Transverse colon (tissue), 4 donors: ENCODE measurements at regions not wholly inside any gene's neighbourhood (a gene's known extent, or its start where the extent isn't known, plus 50 kb on each side); places are given as distances from the start of the nearest gene placed in this dataset.

ENCODE experiments used
- DNase-seq: peaks from one replicate; pipeline ENCODE4 v3.0.0-alpha.2; 2019
- H3K27ac ChIP-seq, 4 donors: fragments of 200-600 bp; sonication (generic); 2 replicates each; pipeline ENCODE4 v1.5.1; 2016 to 2018; ENCODE audit warnings: inconsistent platforms in 4 of 4
- H3K27me3 ChIP-seq: fragments of 200-600 bp; sonication (generic); 2 replicates; pipeline ENCODE4 v1.5.1; 2017; ENCODE audit warnings: inconsistent platforms
- H3K36me3 ChIP-seq, 4 donors: fragments of 200-600 bp; sonication (generic); 2 replicates each; pipeline ENCODE4 v1.5.1; 2017 to 2019; ENCODE audit warnings: inconsistent platforms in 4 of 4
- H3K4me1 ChIP-seq, 4 donors: fragments of 200-600 bp; sonication (generic); 2 replicates each; pipeline ENCODE4 v1.5.1; 2017 to 2020; ENCODE audit warnings: inconsistent platforms in 4 of 4
- H3K4me3 ChIP-seq, 4 donors: fragments of 200-600 bp; sonication (generic); 1 replicate in 1 of 4; 2 replicates in 3 of 4; pipeline versions ENCODE4 v1.5.1 to v1.6.1; 2017 to 2019; ENCODE audit warnings: inconsistent platforms in 4 of 4
- H3K9me3 ChIP-seq, 2 donors: fragments of 200-600 bp; sonication (generic); 2 replicates each; pipeline ENCODE4 v1.5.1; 2017 to 2019; ENCODE audit warnings: inconsistent platforms in 2 of 2
- CTCF ChIP-seq, 5 experiments: fragments of 200-600 bp in 3 of 5; fragments of 450-650 bp in 2 of 5; sonication (generic) in 3 of 5; IDR thresholded peaks; 1 replicate in 2 of 5; 2 replicates in 3 of 5; pipeline ENCODE4 v1.5.1; 2016 to 2017; ENCODE audit warnings: antibody characterized with exemption in 5 of 5, inconsistent platforms in 3 of 5, mild to moderate bottlenecking in 2 of 5, moderate library complexity in 1 of 5
- EP300 ChIP-seq: sonication (generic); formaldehyde crosslinking; IDR thresholded peaks from one replicate; pipeline ENCODE4 v1.6.1; 2017; ENCODE audit warnings: antibody characterized with exemption, low read depth
- POLR2A ChIP-seq: fragments of 450-650 bp; IDR thresholded peaks from one replicate; pipeline ENCODE4 v1.6.1; 2016; ENCODE audit warnings: antibody characterized with exemption, mild to moderate bottlenecking, moderate library complexity
- POLR2AphosphoS5 ChIP-seq, 3 donors: sonication (generic); formaldehyde crosslinking; IDR thresholded peaks; one replicate each; pipeline ENCODE4 v1.6.1; 2016; ENCODE audit warnings: antibody characterized with exemption in 3 of 3
- WGBS, 2 donors: methylation state at CpG; one replicate each; pipeline ENCODE4 v1.1.5; 2018; ENCODE audit warnings: low coverage in 1 of 2; 5-methylcytosine and 5-hydroxymethylcytosine counted together
- in situ Hi-C, 4 donors: fragments of 200-750 bp; cut with MboI; loops; one replicate each; pipeline versions ENCODE4 v1.15.0 to v1.15.1; 2017; ENCODE audit warnings: low sequenced_read_pairs in 3 of 4, low pct_ligation_motif_present in 1 of 4, low pct_unique_long_range_greater_than_20kb in 1 of 4
- intact Hi-C: fragments of 100-400 bp; cut with DNase I; formaldehyde crosslinking; loops from one replicate; pipeline ENCODE4 v1.15.1; 2023; ENCODE audit warnings: low total_unique reads

GRCh38 chr5:42989190-42989589 is 50.9 kb downstream of the ANXA2R start:
- no peak for TF ChIP-seq POLR2AphosphoS5 (IDR thresholded peaks at IDR 0.05)
- no peak for TF ChIP-seq CTCF (IDR thresholded peaks at IDR 0.05)
- TF ChIP-seq EP300: no peak
- TF ChIP-seq POLR2A: no peak
- intact Hi-C loops: no loop called here
- no peaks in the 10 kb centered on the region for H3K36me3 ChIP-seq
- no peak for DNase-seq
- no peaks in the 10 kb centered on the region for H3K9me3 ChIP-seq
- H3K4me3 ChIP-seq: no peak overlapping the region
- in situ Hi-C loops: no loop called here
- H3K4me1 ChIP-seq: peaks cover 0 to 17% (median 10%) of the 10 kb centered on the region in 4 donors
- peaks cover 87% of the 10 kb centered on the region for H3K27me3 ChIP-seq
- 81 to 83% methylated on average over 1 of the region's 1 CpG for WGBS, 2 donors
- H3K27ac ChIP-seq: no peak overlapping the region

GRCh38 chr5:42988568-42988967 is 51.6 kb downstream of the ANXA2R start:
- no peak for DNase-seq
- peaks cover 86% of the 10 kb centered on the region for H3K27me3 ChIP-seq
- no peaks in the 10 kb centered on the region for H3K9me3 ChIP-seq
- in situ Hi-C loops: no loop called here
- H3K27ac ChIP-seq: no peak overlapping the region
- H3K4me3 ChIP-seq: no peak overlapping the region
- no peak for TF ChIP-seq POLR2AphosphoS5 (IDR thresholded peaks at IDR 0.05)
- TF ChIP-seq CTCF (IDR thresholded peaks at IDR 0.05): no peak
- no peak for TF ChIP-seq EP300
- H3K36me3 ChIP-seq: no peaks in the 10 kb centered on the region
- intact Hi-C loops: no loop called here
- 88 to 93% methylated on average over 2 of the region's 2 CpGs for WGBS, 2 donors
- peaks cover 0 to 17% (median 10%) of the 10 kb centered on the region in 4 donors for H3K4me1 ChIP-seq

- peaks cover 64% of the 10 kb centered on the region for H3K27me3 ChIP-seq
- in situ Hi-C loops: no loop called here
- 68 to 79% methylated on average over 2 of the region's 2 CpGs for WGBS, 2 donors
- no peak for DNase-seq
- H3K9me3 ChIP-seq: no peaks in the 10 kb centered on the region
- no peak overlapping the region for H3K4me3 ChIP-seq
- no peak overlapping the region for H3K27ac ChIP-seq
- no peaks in the 10 kb centered on the region for H3K4me1 ChIP-seq
- intact Hi-C loops: no loop called here
- TF ChIP-seq POLR2A: no peak
- TF ChIP-seq EP300: no peak
- TF ChIP-seq POLR2AphosphoS5 (IDR thresholded peaks at IDR 0.05): no peak
- TF ChIP-seq CTCF (IDR thresholded peaks at IDR 0.05): no peak
- no peaks in the 10 kb centered on the region for H3K36me3 ChIP-seq
Observed at GRCh38 chr5:42985129-42986037, 54.7 kb downstream of the ANXA2R start.

- intact Hi-C loops: no loop called here
- no peaks in the 10 kb centered on the region for H3K36me3 ChIP-seq
- no peaks in the 10 kb centered on the region for H3K9me3 ChIP-seq
- in situ Hi-C loops: no loop called here
- no peak overlapping the region for H3K4me3 ChIP-seq
- no peak overlapping the region for H3K27ac ChIP-seq
- no peaks in the 10 kb centered on the region for H3K4me1 ChIP-seq
- DNase-seq: no peak
- TF ChIP-seq POLR2AphosphoS5 (IDR thresholded peaks at IDR 0.05) (no peak), POLR2A (no peak), CTCF (IDR thresholded peaks at IDR 0.05) (no peak), EP300 (no peak)
- H3K27me3 ChIP-seq: peaks cover 53% of the 10 kb centered on the region
Observed at GRCh38 chr5:42984307-42984706, 55.8 kb downstream of the ANXA2R start.
